OCI-LY7 (cell line): ENCODE measurements at regions not wholly inside any gene's neighbourhood (a gene's known extent, or its start where the extent isn't known, plus 50 kb on each side); places are given as distances from the start of the nearest gene placed in this dataset.

Experiments used
- BruUV-seq: library from RNA; stranded (reverse); fragments of 400-500 nt; replicated peaks from 2 replicates; lab custom pipeline; 2021; lab: Mats Ljungman, UMichigan
- CTCF ChIA-PET: fragments of 300-600 bp; sonication (Branson Sonifier 250); formaldehyde crosslinking; loops from one replicate; lab custom pipeline; 2022; ENCODE audit warnings: antibody characterized with exemption; ENCODE audit not compliant: unreplicated experiment; lab: Charles Lee
- POLR2A ChIA-PET: fragments of 300-600 bp; sonication (Branson Sonifier 250); formaldehyde crosslinking; loops from one replicate; lab custom pipeline; 2022; ENCODE audit warnings: antibody characterized with exemption; lab: Charles Lee
- DNase-seq: peaks from one replicate; pipeline ENCODE4 v3.0.0-alpha.2; 2015; ENCODE audit warnings: low spot score
- H2AFZ ChIP-seq: fragments of 200-600 bp; sonication (generic), shearing (Covaris generic); 2 replicates; pipeline ENCODE4 v1.6.1; 2014; ENCODE audit warnings: mild to moderate bottlenecking, antibody characterized with exemption, low read length, moderate library complexity
- H3K27ac ChIP-seq: fragments of 200-600 bp; sonication (generic); 2 replicates; pipeline ENCODE4 v1.5.1; 2014; ENCODE audit warnings: mixed run types, low read depth, mild to moderate bottlenecking, moderate library complexity, low read length, inconsistent platforms; ENCODE audit not compliant: poor library complexity, severe bottlenecking
- H3K36me3 ChIP-seq: fragments of 200-600 bp; sonication (generic); 2 replicates; pipeline ENCODE4 v1.6.1; 2014; ENCODE audit warnings: mild to moderate bottlenecking, antibody characterized with exemption, low read length, moderate library complexity, mixed read lengths; ENCODE audit not compliant: insufficient read depth
- H3K4me1 ChIP-seq: fragments of 200-600 bp; sonication (generic); 2 replicates; pipeline ENCODE4 v1.5.1; 2014; ENCODE audit warnings: mild to moderate bottlenecking, low read length; ENCODE audit not compliant: insufficient read depth, poor library complexity, severe bottlenecking
- H3K4me2 ChIP-seq: fragments of 200-600 bp; sonication (generic); 2 replicates; pipeline ENCODE4 v1.6.1; 2014; ENCODE audit warnings: mild to moderate bottlenecking, low read length
- H3K4me3 ChIP-seq: fragments of 200-600 bp; sonication (generic); 2 replicates; pipeline ENCODE4 v1.5.1; 2014; ENCODE audit warnings: mild to moderate bottlenecking, low read depth, low read length; ENCODE audit not compliant: poor library complexity, severe bottlenecking
- H3K79me2 ChIP-seq: fragments of 200-600 bp; sonication (generic); 2 replicates; pipeline ENCODE4 v1.6.1; 2016; ENCODE audit warnings: low read depth, mild to moderate bottlenecking, low read length, moderate library complexity, mixed read lengths; ENCODE audit not compliant: insufficient read depth
- H3K9me2 ChIP-seq: fragments of 200-600 bp; sonication (generic); 2 replicates; pipeline ENCODE4 v1.6.1; 2016; ENCODE audit warnings: mild to moderate bottlenecking, low read length, mixed read lengths; ENCODE audit not compliant: insufficient read depth
- H3K9me3 ChIP-seq: fragments of 200-600 bp; sonication (generic); 2 replicates; pipeline ENCODE4 v1.6.1; 2014; ENCODE audit warnings: mild to moderate bottlenecking, mixed run types, low read length, mixed read lengths
- H4K20me1 ChIP-seq: fragments of 200-600 bp; sonication (generic); 2 replicates; pipeline ENCODE4 v1.6.1; 2014; ENCODE audit warnings: mild to moderate bottlenecking, antibody characterized with exemption, low read length, moderate library complexity, mixed read lengths; ENCODE audit not compliant: insufficient read depth
- CTCF ChIP-seq: fragments of 200-600 bp; sonication (generic); conservative IDR thresholded peaks from 2 replicates; pipeline ENCODE4 v1.5.1; 2014; ENCODE audit warnings: mild to moderate bottlenecking, antibody characterized with exemption, low read length, moderate library complexity, mixed read lengths
- EZH2phosphoT487 ChIP-seq: fragments of 200-600 bp; sonication (generic); IDR thresholded peaks from 2 replicates; pipeline ENCODE4 v1.6.1; 2018; ENCODE audit warnings: low read depth, borderline replicate concordance, mild to moderate bottlenecking, mixed run types, antibody characterized with exemption, low read length, moderate library complexity, mixed read lengths
- intact Hi-C: fragments of 100-400 bp; cut with micrococcal nuclease; formaldehyde crosslinking; loops from one replicate; pipeline ENCODE4 v1.10.0; 2022; ENCODE audit not compliant: unreplicated experiment

GRCh38 chr14:49014476-49014875 lies 571.7 kb downstream of the RPS29 start:
- TF ChIP-seq EZH2phosphoT487 (no peak), CTCF (no peak)
- Histone ChIP-seq H4K20me1 (no peaks in the 10 kb centered on the region), H3K36me3 (no peaks in the 10 kb centered on the region), H3K79me2 (no peaks in the 10 kb centered on the region), H3K4me3 (no peak overlapping the region), H2AFZ (no peak overlapping the region), H3K4me2 (no peak overlapping the region), H3K27ac (no peak overlapping the region), H3K4me1 (peaks cover 12% of the 10 kb centered on the region), H3K9me2 (no peaks in the 10 kb centered on the region), H3K9me3 (no peaks in the 10 kb centered on the region)
- ChIA-PET CTCF (no interaction called here), POLR2A (interaction anchor here (0.9 to 1.2 kb wide), 2 partner anchors 10 to 54 kb away, joined by 4 read pairs; no protein-coding TSS in a partner anchor)
- intact Hi-C loops, result no loop called here
- no TSS peak for BruUV-seq
- no peak for DNase-seq

- no TSS peak for BruUV-seq
Observed at GRCh38 chr14:49008363-49008762, 577.8 kb downstream of the RPS29 start.

More at GRCh38 chr14:49008363-49008762, 577.8 kb downstream of the RPS29 start:
- Histone ChIP-seq H3K4me1 (no peaks in the 10 kb centered on the region), H2AFZ (no peak overlapping the region), H3K9me2 (no peaks in the 10 kb centered on the region), H3K79me2 (no peaks in the 10 kb centered on the region), H3K9me3 (no peaks in the 10 kb centered on the region), H3K4me2 (no peak overlapping the region), H3K36me3 (no peaks in the 10 kb centered on the region), H4K20me1 (no peaks in the 10 kb centered on the region), H3K4me3 (no peak overlapping the region), H3K27ac (no peak overlapping the region)
- POLR2A ChIA-PET, result no interaction called here
- TF ChIP-seq CTCF (no peak), EZH2phosphoT487 (no peak)
- no peak for DNase-seq
- CTCF ChIA-PET, result no interaction called here
- intact Hi-C loops, result no loop called here
